ENCODE measurements at regions not wholly inside any gene's neighbourhood (a gene's known extent, or its start where the extent isn't known, plus 50 kb on each side); places are given as distances from the start of the nearest gene placed in this dataset.

DNA sequence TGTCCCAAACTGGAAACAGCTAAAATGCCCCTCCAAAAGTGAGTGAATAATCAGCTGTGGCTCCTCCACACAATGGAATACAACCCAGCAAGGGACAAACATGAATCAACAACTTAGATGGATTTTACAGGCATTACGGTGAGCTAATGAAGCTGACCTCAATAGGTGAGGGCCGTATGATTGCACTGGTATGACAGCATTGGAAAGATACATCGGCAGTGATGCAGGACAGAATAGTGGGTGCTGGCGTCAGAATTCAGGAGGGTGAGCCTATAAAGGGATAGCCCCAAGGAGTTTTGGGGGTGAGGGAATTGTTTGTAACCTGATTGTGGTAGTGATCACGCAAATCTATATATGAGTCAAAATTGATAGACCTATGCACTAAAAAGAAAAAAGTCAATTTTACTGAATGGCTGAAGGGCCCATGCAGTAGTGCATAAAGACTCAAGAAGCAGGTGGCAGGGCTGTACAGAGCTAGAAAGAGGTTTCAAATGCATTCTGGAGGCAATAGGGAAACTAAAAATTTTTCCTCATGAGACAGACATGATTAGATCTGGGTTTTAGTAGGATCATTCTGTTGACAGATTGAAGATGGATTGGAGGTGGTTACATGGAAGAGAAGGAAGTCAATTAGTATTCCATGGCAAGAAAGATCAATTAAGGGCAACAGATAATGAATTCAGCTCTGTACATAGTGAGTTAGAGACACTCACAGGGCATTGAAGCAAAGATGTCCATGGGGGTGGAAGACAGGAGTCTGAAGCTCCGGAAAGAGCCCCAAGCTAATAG lies 90.8 kb downstream of the IRS2 start:
- TF ChIP-seq POLR2A (IDR thresholded peaks at IDR 0.05; ENCODE audit: low read depth, low read length) (no peak), CEBPB (IDR thresholded peaks at IDR 0.05; ENCODE audit: low read depth, low read length) (no peak), CTCF (conservative IDR thresholded peaks at IDR 0.05; ENCODE audit: low read depth, low read length) (no peak), MAFK (IDR thresholded peaks at IDR 0.05; ENCODE audit: low read depth, low read length) (no peak)

Data from IMR-90 (cell line).